A673 (cell line): ENCODE measurements at regions not wholly inside any gene's neighbourhood (a gene's known extent, or its start where the extent isn't known, plus 50 kb on each side); places are given as distances from the start of the nearest gene placed in this dataset.

Experiments
- BruUV-seq: library from RNA; stranded (reverse); fragments of 400-500 nt; replicated peaks from 2 replicates; lab custom pipeline; 2021; lab: Mats Ljungman, UMichigan
- CTCF ChIA-PET: fragments of 300-600 bp; sonication (Branson Sonifier 250); formaldehyde crosslinking; loops from one replicate; lab custom pipeline; 2022; ENCODE audit warnings: antibody characterized with exemption; lab: Charles Lee
- POLR2A ChIA-PET: fragments of 300-600 bp; sonication (Branson Sonifier 250); formaldehyde crosslinking; loops from one replicate; lab custom pipeline; 2022; ENCODE audit warnings: antibody characterized with exemption; ENCODE audit not compliant: low non-redundant PET; lab: Charles Lee
- DNase-seq: peaks from one replicate; pipeline ENCODE4 v3.0.0-alpha.2; 2015; ENCODE audit warnings: low spot score
- H3K27ac ChIP-seq: fragments of 200-600 bp; sonication (generic); 2 replicates; pipeline ENCODE4 v1.5.1; 2016; ENCODE audit warnings: mixed run types, low read depth, mild to moderate bottlenecking, mixed read lengths, antibody characterized with exemption, low read length; ENCODE audit not compliant: poor library complexity, severe bottlenecking
- H3K27me3 ChIP-seq: fragments of 200-600 bp; sonication (generic); replicated peaks from 2 replicates; pipeline ENCODE4 v1.6.1; 2017; ENCODE audit warnings: mixed run types, low read depth, mild to moderate bottlenecking, mixed read lengths, antibody characterized with exemption, low read length; ENCODE audit not compliant: insufficient read depth, poor library complexity
- H3K36me3 ChIP-seq: fragments of 200-600 bp; sonication (generic); 2 replicates; pipeline ENCODE4 v1.6.1; 2016; ENCODE audit warnings: mixed run types, mild to moderate bottlenecking, mixed read lengths, antibody characterized with exemption, low read length; ENCODE audit not compliant: insufficient read depth, poor library complexity, severe bottlenecking
- H3K4me1 ChIP-seq: fragments of 200-600 bp; sonication (generic); 2 replicates; pipeline ENCODE4 v1.6.1; 2017; ENCODE audit warnings: mixed run types, mild to moderate bottlenecking, mixed read lengths, antibody characterized with exemption, low read length; ENCODE audit not compliant: insufficient read depth, poor library complexity, severe bottlenecking
- H3K4me3 ChIP-seq: fragments of 200-600 bp; sonication (generic); 2 replicates; pipeline ENCODE4 v1.5.1; 2016; ENCODE audit warnings: low read depth, mixed run types, mild to moderate bottlenecking, mixed read lengths, low read length; ENCODE audit not compliant: poor library complexity, severe bottlenecking
- H3K9me3 ChIP-seq: fragments of 200-600 bp; sonication (generic); 2 replicates; pipeline ENCODE4 v1.6.1; 2016; ENCODE audit warnings: mixed run types, low read depth, mild to moderate bottlenecking, mixed read lengths, antibody characterized with exemption, low read length; ENCODE audit not compliant: poor library complexity, severe bottlenecking
- EZH2 ChIP-seq: fragments of 200-600 bp; sonication (generic); IDR thresholded peaks from 2 replicates; pipeline ENCODE4 v1.6.1; 2017; ENCODE audit warnings: borderline replicate concordance, low read depth, mild to moderate bottlenecking, mixed read lengths, antibody characterized with exemption, low read length; ENCODE audit not compliant: poor library complexity, severe bottlenecking
- intact Hi-C: fragments of 100-400 bp; cut with micrococcal nuclease; formaldehyde crosslinking; loops from one replicate; pipeline ENCODE4 v1.10.0; 2022; ENCODE audit not compliant: unreplicated experiment
- TF ChIP-seq, protein P1 (sequence below): fragments of 300-800, 200-600 bp; sonication (generic); conservative IDR thresholded peaks from 2 replicates; pipeline ENCODE4 v1.5.1; 2017; ENCODE audit warnings: low read depth, mild to moderate bottlenecking, antibody characterized with exemption, low read length, moderate library complexity, mixed read lengths

DNA sequence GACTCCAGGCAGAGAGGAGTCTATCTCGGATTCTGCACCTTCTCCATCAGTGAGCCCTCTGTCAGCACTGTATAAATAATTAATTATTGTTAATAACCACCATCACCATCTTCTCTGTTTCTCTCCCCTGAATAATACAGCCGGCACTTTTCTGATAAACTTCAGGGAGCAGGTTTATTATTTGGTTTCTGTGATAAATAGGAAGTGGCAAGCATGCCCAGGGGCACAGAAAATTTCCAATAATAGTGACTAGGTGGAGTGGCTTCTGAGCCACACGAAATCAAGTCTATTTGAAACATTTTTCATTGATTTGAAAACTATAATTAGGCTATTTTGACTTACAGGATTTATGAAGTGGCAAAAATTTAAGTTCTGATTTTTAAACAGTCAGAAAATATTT, 186.8 kb upstream of the TMEM229A start:
- intact Hi-C loops, result no loop called here
- no TSS peak for BruUV-seq
- TF ChIP-seq, protein P1, sequence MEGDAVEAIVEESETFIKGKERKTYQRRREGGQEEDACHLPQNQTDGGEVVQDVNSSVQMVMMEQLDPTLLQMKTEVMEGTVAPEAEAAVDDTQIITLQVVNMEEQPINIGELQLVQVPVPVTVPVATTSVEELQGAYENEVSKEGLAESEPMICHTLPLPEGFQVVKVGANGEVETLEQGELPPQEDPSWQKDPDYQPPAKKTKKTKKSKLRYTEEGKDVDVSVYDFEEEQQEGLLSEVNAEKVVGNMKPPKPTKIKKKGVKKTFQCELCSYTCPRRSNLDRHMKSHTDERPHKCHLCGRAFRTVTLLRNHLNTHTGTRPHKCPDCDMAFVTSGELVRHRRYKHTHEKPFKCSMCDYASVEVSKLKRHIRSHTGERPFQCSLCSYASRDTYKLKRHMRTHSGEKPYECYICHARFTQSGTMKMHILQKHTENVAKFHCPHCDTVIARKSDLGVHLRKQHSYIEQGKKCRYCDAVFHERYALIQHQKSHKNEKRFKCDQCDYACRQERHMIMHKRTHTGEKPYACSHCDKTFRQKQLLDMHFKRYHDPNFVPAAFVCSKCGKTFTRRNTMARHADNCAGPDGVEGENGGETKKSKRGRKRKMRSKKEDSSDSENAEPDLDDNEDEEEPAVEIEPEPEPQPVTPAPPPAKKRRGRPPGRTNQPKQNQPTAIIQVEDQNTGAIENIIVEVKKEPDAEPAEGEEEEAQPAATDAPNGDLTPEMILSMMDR, result no peak
- TF ChIP-seq EZH2, result no peak
- CTCF ChIA-PET, result no interaction called here
- Histone ChIP-seq H3K4me1 (no peaks in the 10 kb centered on the region), H3K27me3 (no peaks in the 10 kb centered on the region), H3K36me3 (no peaks in the 10 kb centered on the region), H3K4me3 (no peak overlapping the region), H3K9me3 (no peaks in the 10 kb centered on the region), H3K27ac (no peak overlapping the region)
- no peak for DNase-seq
- POLR2A ChIA-PET, result no interaction called here

DNA sequence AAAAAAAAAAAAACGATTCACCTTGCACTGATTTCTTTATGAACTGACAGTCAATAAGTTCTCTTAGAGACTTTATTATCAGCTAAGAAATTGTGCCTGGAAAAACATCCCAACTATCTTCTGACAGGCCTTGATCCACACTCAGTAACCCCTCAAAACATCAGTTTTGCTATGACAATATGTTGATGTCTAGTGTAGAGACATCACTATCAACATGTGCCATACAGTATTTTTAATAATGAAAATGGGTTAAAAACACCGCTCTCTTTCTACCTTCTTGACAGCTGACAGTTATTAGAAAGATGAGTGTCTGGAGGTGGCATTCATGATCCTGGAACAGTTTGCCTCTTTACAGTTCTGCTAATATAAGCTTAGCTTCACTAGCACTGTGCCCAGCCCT, 175.8 kb upstream of the TMEM229A start:
- Histone ChIP-seq H3K4me1 (no peaks in the 10 kb centered on the region), H3K9me3 (no peaks in the 10 kb centered on the region), H3K4me3 (no peak overlapping the region), H3K27me3 (no peaks in the 10 kb centered on the region), H3K27ac (no peak overlapping the region), H3K36me3 (no peaks in the 10 kb centered on the region)
- TF ChIP-seq, protein P1, result no peak
- no peak for TF ChIP-seq EZH2
- ChIA-PET POLR2A (no interaction called here), CTCF (no interaction called here)
- intact Hi-C loops, result no loop called here
- DNase-seq, result no peak
- BruUV-seq, result no TSS peak

DNA sequence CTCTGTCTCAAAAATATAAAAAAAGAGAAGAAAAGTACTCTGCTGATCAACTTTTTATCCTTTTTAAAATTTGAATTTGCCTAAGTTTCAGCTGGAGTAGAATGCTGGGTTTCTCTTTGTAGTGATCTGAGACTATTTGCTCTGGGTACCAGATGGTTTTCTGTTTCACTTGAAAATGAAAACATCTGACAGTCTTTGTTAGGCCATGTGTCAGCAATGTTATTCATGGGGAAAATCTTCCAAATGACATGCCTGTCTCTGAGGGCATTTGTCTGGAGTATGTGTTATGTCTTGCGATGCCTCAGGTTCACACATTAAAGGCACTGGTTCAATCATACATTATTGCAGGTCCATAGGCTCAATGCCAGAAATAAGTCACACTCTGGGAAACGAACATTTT, 175.3 kb upstream of the TMEM229A start:
- DNase-seq, result no peak
- intact Hi-C loops, result no loop called here
- H3K9me3 ChIP-seq, result no peaks in the 10 kb centered on the region
- no TSS peak for BruUV-seq
- H3K4me3 ChIP-seq, result no peak overlapping the region
- POLR2A ChIA-PET, result no interaction called here
- H3K27me3 ChIP-seq, result no peaks in the 10 kb centered on the region
- CTCF ChIA-PET, result no interaction called here
- H3K36me3 ChIP-seq, result no peaks in the 10 kb centered on the region
- TF ChIP-seq, protein P1, result no peak
- no peak for TF ChIP-seq EZH2
- H3K4me1 ChIP-seq, result no peaks in the 10 kb centered on the region
- no peak overlapping the region for H3K27ac ChIP-seq
